ENCODE measurements at regions not wholly inside any gene's neighbourhood (a gene's known extent, or its start where the extent isn't known, plus 50 kb on each side); places are given as distances from the start of the nearest gene placed in this dataset.

DNA sequence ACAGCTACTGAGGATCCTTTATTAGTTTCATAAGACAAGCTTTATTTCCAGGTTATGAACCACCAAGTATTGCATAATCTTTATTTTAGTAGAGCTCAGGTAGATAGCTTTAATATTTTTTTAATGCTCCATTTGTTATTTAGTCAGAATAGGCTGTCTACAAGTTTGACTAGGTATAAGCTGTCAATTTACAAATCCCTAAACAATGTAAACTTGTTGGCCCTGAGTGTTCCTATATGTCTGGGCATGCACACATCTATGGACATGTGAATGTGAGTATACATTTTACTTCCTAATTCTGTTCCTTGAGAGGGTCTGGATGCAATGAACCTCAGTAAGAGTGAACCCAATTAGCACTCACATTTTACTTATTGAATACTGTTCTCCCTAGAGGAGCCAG is 722.2 kb upstream of the PTPRD start:
- H3K36me3 ChIP-seq: no peaks in the 10 kb centered on the region
- TF ChIP-seq, protein P1, sequence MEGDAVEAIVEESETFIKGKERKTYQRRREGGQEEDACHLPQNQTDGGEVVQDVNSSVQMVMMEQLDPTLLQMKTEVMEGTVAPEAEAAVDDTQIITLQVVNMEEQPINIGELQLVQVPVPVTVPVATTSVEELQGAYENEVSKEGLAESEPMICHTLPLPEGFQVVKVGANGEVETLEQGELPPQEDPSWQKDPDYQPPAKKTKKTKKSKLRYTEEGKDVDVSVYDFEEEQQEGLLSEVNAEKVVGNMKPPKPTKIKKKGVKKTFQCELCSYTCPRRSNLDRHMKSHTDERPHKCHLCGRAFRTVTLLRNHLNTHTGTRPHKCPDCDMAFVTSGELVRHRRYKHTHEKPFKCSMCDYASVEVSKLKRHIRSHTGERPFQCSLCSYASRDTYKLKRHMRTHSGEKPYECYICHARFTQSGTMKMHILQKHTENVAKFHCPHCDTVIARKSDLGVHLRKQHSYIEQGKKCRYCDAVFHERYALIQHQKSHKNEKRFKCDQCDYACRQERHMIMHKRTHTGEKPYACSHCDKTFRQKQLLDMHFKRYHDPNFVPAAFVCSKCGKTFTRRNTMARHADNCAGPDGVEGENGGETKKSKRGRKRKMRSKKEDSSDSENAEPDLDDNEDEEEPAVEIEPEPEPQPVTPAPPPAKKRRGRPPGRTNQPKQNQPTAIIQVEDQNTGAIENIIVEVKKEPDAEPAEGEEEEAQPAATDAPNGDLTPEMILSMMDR (IDR thresholded peaks at IDR 0.05): no peak
- no peak for TF ChIP-seq POLR2A (IDR thresholded peaks at IDR 0.05)
- no peak overlapping the region for H3K27ac ChIP-seq
- H3K9me3 ChIP-seq: no peaks in the 10 kb centered on the region
- H3K4me1 ChIP-seq: no peaks in the 10 kb centered on the region
- H3K27me3 ChIP-seq: no peaks in the 10 kb centered on the region
- no peak overlapping the region for H3K4me3 ChIP-seq
- DNase-seq: no peak

DNA sequence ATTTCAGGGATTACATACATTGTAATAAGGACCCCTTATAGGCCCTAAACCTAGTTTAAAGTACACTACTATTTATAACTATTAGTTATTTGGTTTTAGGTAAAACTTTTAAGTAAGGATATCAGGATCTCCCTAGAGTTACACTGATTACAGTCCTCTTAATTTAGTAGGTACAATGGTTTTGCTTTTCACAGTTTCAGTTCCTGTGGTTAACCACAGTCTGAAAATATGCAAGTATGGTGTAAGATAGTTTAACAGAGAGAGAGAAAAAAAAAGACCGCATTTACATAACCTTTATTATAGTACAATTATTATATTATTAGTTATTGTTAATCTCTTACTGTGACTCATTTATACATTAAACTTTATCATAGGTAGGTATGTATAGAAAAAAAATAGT is 725.3 kb upstream of the PTPRD start:
- no peaks in the 10 kb centered on the region for H3K27me3 ChIP-seq
- H3K9me3 ChIP-seq: no peaks in the 10 kb centered on the region
- H3K36me3 ChIP-seq: no peaks in the 10 kb centered on the region
- DNase-seq: no peak
- no peak overlapping the region for H3K4me3 ChIP-seq
- no peaks in the 10 kb centered on the region for H3K4me1 ChIP-seq
- no peak for TF ChIP-seq POLR2A (IDR thresholded peaks at IDR 0.05)
- TF ChIP-seq, protein P1 (IDR thresholded peaks at IDR 0.05): no peak
- H3K27ac ChIP-seq: no peak overlapping the region

DNA sequence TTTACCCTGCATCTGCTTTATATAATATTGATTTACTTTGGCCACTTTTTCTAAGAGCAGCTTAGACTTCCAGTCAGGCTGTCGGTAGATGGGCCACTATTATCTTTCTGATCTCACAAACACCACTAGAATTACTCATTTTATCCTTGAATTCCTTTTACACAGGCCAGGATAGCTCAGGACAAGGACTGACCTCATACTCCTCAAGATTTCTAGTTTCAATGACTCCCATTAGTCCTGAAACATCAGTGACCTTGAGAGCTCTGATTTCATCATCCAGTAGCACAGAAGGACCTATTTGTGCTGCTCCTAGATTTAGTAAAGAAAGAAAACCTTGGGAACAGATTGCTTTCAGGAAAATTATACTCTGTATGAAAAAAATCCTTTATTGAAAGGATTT is 727.9 kb upstream of the PTPRD start:
- Histone ChIP-seq H3K27ac (no peak overlapping the region), H3K9me3 (no peaks in the 10 kb centered on the region), H3K4me3 (no peak overlapping the region), H3K27me3 (no peaks in the 10 kb centered on the region), H3K4me1 (no peaks in the 10 kb centered on the region), H3K36me3 (no peaks in the 10 kb centered on the region)
- no peak for DNase-seq
- no peak for TF ChIP-seq POLR2A (IDR thresholded peaks at IDR 0.05)
- TF ChIP-seq, protein P1 (IDR thresholded peaks at IDR 0.05): no peak

DNA sequence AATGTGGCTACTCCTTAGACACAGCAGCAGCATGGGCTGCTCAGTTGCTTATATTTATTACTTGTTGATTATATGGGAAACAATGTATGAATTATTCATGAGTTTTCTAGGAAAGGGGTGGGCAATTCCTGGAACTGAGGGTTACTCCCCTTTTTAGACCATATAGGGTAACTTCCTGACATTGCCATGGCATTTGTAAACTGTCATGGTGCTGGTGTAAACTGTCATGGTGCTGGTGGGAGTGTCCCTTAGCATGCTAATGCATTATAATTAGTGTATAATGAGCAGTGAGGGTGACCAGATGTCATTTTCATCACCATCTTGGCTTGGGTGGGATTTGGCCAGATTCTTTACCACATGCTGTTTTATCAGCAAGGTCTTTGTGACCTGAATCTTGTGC is 734.6 kb upstream of the PTPRD start:
- H3K36me3 ChIP-seq: no peaks in the 10 kb centered on the region
- no peaks in the 10 kb centered on the region for H3K4me1 ChIP-seq
- TF ChIP-seq POLR2A (IDR thresholded peaks at IDR 0.05): no peak
- TF ChIP-seq, protein P1 (IDR thresholded peaks at IDR 0.05): no peak
- DNase-seq: no peak
- H3K4me3 ChIP-seq: no peak overlapping the region
- no peaks in the 10 kb centered on the region for H3K9me3 ChIP-seq
- H3K27ac ChIP-seq: no peak overlapping the region
- H3K27me3 ChIP-seq: no peaks in the 10 kb centered on the region

DNA sequence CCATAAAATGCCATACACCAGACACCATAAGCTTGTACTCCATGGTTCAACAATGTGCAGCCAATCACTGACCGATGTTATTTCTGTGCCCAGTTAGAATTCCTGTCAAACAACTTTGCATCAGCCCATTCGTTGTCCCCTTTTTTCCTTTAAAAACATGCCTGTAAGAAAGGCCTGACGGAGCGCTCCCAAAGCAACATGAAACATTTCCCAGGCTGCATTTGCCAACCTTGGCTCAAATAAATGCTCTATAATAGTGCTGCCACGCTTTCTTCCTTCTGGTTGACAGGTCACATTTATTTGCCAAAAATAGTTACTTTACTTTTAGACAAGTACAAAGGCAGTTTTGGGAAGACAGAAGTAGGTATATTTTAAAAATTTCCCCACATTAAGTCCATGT is 735.6 kb upstream of the PTPRD start:
- no peak overlapping the region for H3K27ac ChIP-seq
- no peak for DNase-seq
- TF ChIP-seq, protein P1 (IDR thresholded peaks at IDR 0.05): no peak
- TF ChIP-seq POLR2A (IDR thresholded peaks at IDR 0.05): no peak
- no peaks in the 10 kb centered on the region for H3K36me3 ChIP-seq
- H3K27me3 ChIP-seq: no peaks in the 10 kb centered on the region
- H3K4me3 ChIP-seq: no peak overlapping the region
- H3K4me1 ChIP-seq: no peaks in the 10 kb centered on the region
- H3K9me3 ChIP-seq: no peaks in the 10 kb centered on the region

DNA sequence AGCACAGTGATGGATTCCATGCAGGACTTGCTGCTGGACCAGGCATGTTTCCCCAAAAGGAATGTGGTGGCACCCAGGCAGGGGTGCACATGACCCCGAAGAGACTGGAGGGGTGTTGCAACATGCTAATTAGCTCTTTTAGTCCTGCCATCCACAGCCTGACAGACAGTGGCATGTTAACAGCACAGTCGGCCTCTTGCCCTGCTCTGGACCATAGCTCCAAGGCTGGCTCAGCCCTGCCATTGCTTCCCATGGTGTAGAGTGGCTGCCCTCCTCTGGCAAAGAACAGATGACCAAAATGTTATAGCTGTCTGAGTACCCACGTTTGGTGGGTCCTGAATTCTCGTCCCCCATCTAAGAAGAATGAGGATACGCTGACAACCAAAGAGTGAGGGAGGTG is 736.4 kb upstream of the PTPRD start:
- Histone ChIP-seq H3K4me1 (no peaks in the 10 kb centered on the region), H3K27ac (no peak overlapping the region), H3K36me3 (no peaks in the 10 kb centered on the region), H3K27me3 (no peaks in the 10 kb centered on the region), H3K4me3 (no peak overlapping the region), H3K9me3 (no peaks in the 10 kb centered on the region)
- no peak for TF ChIP-seq POLR2A (IDR thresholded peaks at IDR 0.05)
- TF ChIP-seq, protein P1 (IDR thresholded peaks at IDR 0.05): no peak
- DNase-seq: no peak
